ENCODE measurements at regions not wholly inside any gene's neighbourhood (a gene's known extent, or its start where the extent isn't known, plus 50 kb on each side); places are given as distances from the start of the nearest gene placed in this dataset.

- TF ChIP-seq CTCF (conservative IDR thresholded peaks at IDR 0.05; ENCODE audit: low read depth in 2 of 2) (no peak), EZH2 (IDR thresholded peaks at IDR 0.05; ENCODE audit: low read depth, unreplicated experiment) (no peak), REST (IDR thresholded peaks at IDR 0.05; ENCODE audit: unreplicated experiment) (no peak), CREB1 (CRISPR knock-in tag; IDR thresholded peaks at IDR 0.05; ENCODE audit: low read depth) (no peak)
Measured at GRCh38 chr9:95754533-95755420, 120.7 kb upstream of the ERCC6L2 start.

Data from GM23338 (cell line).